Right cardiac atrium (tissue), 5 donors: ENCODE measurements at regions not wholly inside any gene's neighbourhood (a gene's known extent, or its start where the extent isn't known, plus 50 kb on each side); places are given as distances from the start of the nearest gene placed in this dataset.

ENCODE experiments used
- ATAC-seq, 2 donors: fragments of 200-7000 bp; cut with Tn5 transposase; one replicate each; pipeline versions ENCODE4 v1.8.0 to v1.9.1; 2020; ENCODE audit warnings: moderate library complexity in 2 of 2, mild to moderate bottlenecking in 1 of 2
- DNase-seq, 3 donors: peaks; one replicate each; pipeline ENCODE4 v3.0.0-alpha.2; 2020
- H3K27ac ChIP-seq: one replicate; pipeline ENCODE4 v1.5.1; 2013; ENCODE audit warnings: mild to moderate bottlenecking, low read length, control low read depth, moderate library complexity
- H3K27me3 ChIP-seq: one replicate; pipeline ENCODE4 v1.6.1; 2013; ENCODE audit not compliant: control insufficient read depth, insufficient read depth
- H3K4me1 ChIP-seq: one replicate; pipeline ENCODE4 v1.6.1; 2013; ENCODE audit warnings: low read length; ENCODE audit not compliant: control insufficient read depth, insufficient read depth
- H3K4me3 ChIP-seq: one replicate; pipeline ENCODE4 v1.5.1; 2013; ENCODE audit warnings: low read length, control low read depth
- H3K9me3 ChIP-seq: one replicate; pipeline ENCODE4 v1.6.1; 2013; ENCODE audit warnings: low read length; ENCODE audit not compliant: control insufficient read depth
- WGBS: extraction: QIAGEN DNeasy Blood & Tissue Kit; methylation state at CpG from one replicate; pipeline ENCODE4 v1.1.7; 2013; 5-methylcytosine and 5-hydroxymethylcytosine counted together
- intact Hi-C, 4 donors: fragments of 100-400 bp; cut with DNase I; formaldehyde crosslinking; loops; one replicate each; pipeline versions ENCODE4 v1.11.0 to v1.14.0; 2022 to 2023
- donor health status: healthy with polysubstance abuse.
- donor health status: DM: no; HTN: yes; CAD: no.
- donor health status: DM: no; HTN: no; CAD: no.
- donor health status: DM: no; HTN: yes; CAD: no; lungs with severe emphysema.
- donor health status: DM: yes; HTN: yes; CAD: no.

GRCh38 chr4:11301075-11301660, 127.5 kb downstream of the HS3ST1 start:
- Histone ChIP-seq H3K27ac (no peak overlapping the region), H3K4me3 (no peak overlapping the region), H3K27me3 (peaks cover 2% of the 10 kb centered on the region), H3K4me1 (no peaks in the 10 kb centered on the region), H3K9me3 (no peaks in the 10 kb centered on the region)
- no peak for DNase-seq
- intact Hi-C loops = no loop called here
- no peak for ATAC-seq
- 78% methylated on average over 4 of the region's 4 CpGs for WGBS

GRCh38 chr4:11299836-11300235, 128.9 kb downstream of the HS3ST1 start:
- ATAC-seq = no peak
- intact Hi-C loops = no loop called here

GRCh38 chr4:11299016-11299415, 129.7 kb downstream of the HS3ST1 start:
- no peaks in the 10 kb centered on the region for H3K4me1 ChIP-seq
- H3K27me3 ChIP-seq = peaks cover under 1% of the 10 kb centered on the region
- no peak overlapping the region for H3K27ac ChIP-seq
- H3K4me3 ChIP-seq = no peak overlapping the region
- DNase-seq (no peak), ATAC-seq (no peak)
- WGBS = 86% methylated on average over 6 of the region's 6 CpGs
- no peaks in the 10 kb centered on the region for H3K9me3 ChIP-seq
- intact Hi-C loops = no loop called here

More at GRCh38 chr4:11299836-11300235, 128.9 kb downstream of the HS3ST1 start:
- Histone ChIP-seq H3K4me3 (no peak overlapping the region), H3K4me1 (no peaks in the 10 kb centered on the region), H3K9me3 (no peaks in the 10 kb centered on the region), H3K27me3 (peaks cover 2% of the 10 kb centered on the region), H3K27ac (no peak overlapping the region)
- whole genome bisulfite sequencing = 75% methylated on average over 5 of the region's 5 CpGs
- no peak for DNase-seq

- ATAC-seq (no peak), DNase-seq (no peak)
- 38% methylated on average over 1 of the region's 1 CpG for WGBS
- Histone ChIP-seq H3K27me3 (no peaks in the 10 kb centered on the region), H3K27ac (no peak overlapping the region), H3K4me1 (no peaks in the 10 kb centered on the region), H3K4me3 (no peak overlapping the region), H3K9me3 (no peaks in the 10 kb centered on the region)
- intact Hi-C loops = no loop called here
These were observed 130.2 kb downstream of the HS3ST1 start for GRCh38 chr4:11298451-11298850.

GRCh38 chr4:11297627-11298026, 131.1 kb downstream of the HS3ST1 start:
- H3K4me3 ChIP-seq = no peak overlapping the region
- H3K4me1 ChIP-seq = no peaks in the 10 kb centered on the region
- no peak for DNase-seq
- H3K27me3 ChIP-seq = no peaks in the 10 kb centered on the region
- no peak overlapping the region for H3K27ac ChIP-seq
- WGBS = 73% methylated on average over 3 of the region's 3 CpGs
- no peaks in the 10 kb centered on the region for H3K9me3 ChIP-seq
- intact Hi-C loops = no loop called here
- no peak for ATAC-seq

- intact Hi-C loops = no loop called here
- 71% methylated on average over 4 of the region's 4 CpGs for WGBS
- H3K4me3 ChIP-seq = no peak overlapping the region
- H3K4me1 ChIP-seq = no peaks in the 10 kb centered on the region
- H3K27me3 ChIP-seq = no peaks in the 10 kb centered on the region
- ATAC-seq (no peak), DNase-seq (no peak)
- H3K9me3 ChIP-seq = no peaks in the 10 kb centered on the region
- no peak overlapping the region for H3K27ac ChIP-seq
These were observed 131.5 kb downstream of the HS3ST1 start for GRCh38 chr4:11297201-11297600.

GRCh38 chr4:11293866-11294265, 134.8 kb downstream of the HS3ST1 start:
- Histone ChIP-seq H3K27me3 (no peaks in the 10 kb centered on the region), H3K4me3 (no peak overlapping the region), H3K27ac (no peak overlapping the region), H3K9me3 (no peaks in the 10 kb centered on the region), H3K4me1 (no peaks in the 10 kb centered on the region)
- intact Hi-C loops = loop anchor here in 1 of 4 donors (2.0 kb wide), 1 partner anchor 73 kb away; no protein-coding TSS in a partner anchor
- 57% methylated on average over 1 of the region's 1 CpG for WGBS
- DNase-seq = no peak
- ATAC-seq = no peak

- Histone ChIP-seq H3K27me3 (no peaks in the 10 kb centered on the region), H3K4me3 (no peak overlapping the region), H3K9me3 (no peaks in the 10 kb centered on the region), H3K27ac (no peak overlapping the region), H3K4me1 (no peaks in the 10 kb centered on the region)
- DNase-seq = no peak
- 94% methylated on average over 2 of the region's 2 CpGs for WGBS
- ATAC-seq = no peak
- intact Hi-C loops = no loop called here
These were observed 141.6 kb downstream of the HS3ST1 start for GRCh38 chr4:11287055-11287454.

GRCh38 chr4:11286533-11286932, 142.2 kb downstream of the HS3ST1 start:
- intact Hi-C loops = no loop called here
- 51% methylated on average over 2 of the region's 2 CpGs for WGBS
- Histone ChIP-seq H3K4me1 (no peaks in the 10 kb centered on the region), H3K4me3 (no peak overlapping the region), H3K27me3 (no peaks in the 10 kb centered on the region), H3K27ac (no peak overlapping the region), H3K9me3 (no peaks in the 10 kb centered on the region)
- no peak for ATAC-seq
- DNase-seq = no peak

- Histone ChIP-seq H3K4me1 (no peaks in the 10 kb centered on the region), H3K4me3 (no peak overlapping the region), H3K27me3 (no peaks in the 10 kb centered on the region), H3K9me3 (no peaks in the 10 kb centered on the region), H3K27ac (no peak overlapping the region)
- DNase-seq (no peak), ATAC-seq (no peak)
- intact Hi-C loops = no loop called here
- WGBS = 66% methylated on average over 1 of the region's 1 CpG
These were observed 147.0 kb downstream of the HS3ST1 start for GRCh38 chr4:11281720-11282119.

- H3K27me3 ChIP-seq = no peaks in the 10 kb centered on the region
- H3K27ac ChIP-seq = no peak overlapping the region
- DNase-seq (no peak), ATAC-seq (no peak)
- WGBS = 70% methylated on average over 4 of the region's 4 CpGs
- no peaks in the 10 kb centered on the region for H3K4me1 ChIP-seq
- no peaks in the 10 kb centered on the region for H3K9me3 ChIP-seq
- intact Hi-C loops = no loop called here
- no peak overlapping the region for H3K4me3 ChIP-seq
These were observed 157.4 kb downstream of the HS3ST1 start for GRCh38 chr4:11271263-11271662.

- DNase-seq = no peak
- Histone ChIP-seq H3K4me3 (no peak overlapping the region), H3K9me3 (no peaks in the 10 kb centered on the region), H3K27me3 (no peaks in the 10 kb centered on the region), H3K4me1 (no peaks in the 10 kb centered on the region), H3K27ac (no peak overlapping the region)
- ATAC-seq = no peak
- intact Hi-C loops = no loop called here
- WGBS = 75% methylated on average over 2 of the region's 2 CpGs
These were observed 160.5 kb downstream of the HS3ST1 start for GRCh38 chr4:11268149-11268548.
